MCF 10A (cell line): ENCODE measurements at regions not wholly inside any gene's neighbourhood (a gene's known extent, or its start where the extent isn't known, plus 50 kb on each side); places are given as distances from the start of the nearest gene placed in this dataset.

Experiments
- BruUV-seq: library from RNA; stranded (reverse); fragments of 400-500 nt; replicated peaks from 2 replicates; lab custom pipeline; 2021; lab: Mats Ljungman, UMichigan
- CTCF ChIA-PET: fragments of 300-600 bp; sonication (Branson Sonifier 250); formaldehyde crosslinking; extraction: SDS; loops from one replicate; lab custom pipeline; 2021; ENCODE audit warnings: antibody characterized with exemption, inconsistent platforms; lab: Yijun Ruan, JAX
- POLR2A ChIA-PET: fragments of 300-600, 350-650 bp; sonication (Branson Sonifier 250); formaldehyde crosslinking; extraction: SDS; loops from one replicate; lab custom pipeline; 2020; ENCODE audit warnings: antibody characterized with exemption, inconsistent platforms; lab: Yijun Ruan, JAX
- DNase-seq: peaks from one replicate; pipeline ENCODE4 v3.0.0-alpha.2; 2018; ENCODE audit not compliant: unreplicated experiment
- H3K27ac Mint-ChIP-seq: one replicate; pipeline ENCODE4 v1.8.0; 2022; ENCODE audit warnings: mild to moderate bottlenecking, low read depth, mixed read lengths; ENCODE audit not compliant: unreplicated experiment
- H3K27me3 Mint-ChIP-seq: one replicate; pipeline ENCODE4 v1.8.0; 2022; ENCODE audit warnings: mixed read lengths; ENCODE audit not compliant: insufficient read depth, unreplicated experiment
- H3K36me3 Mint-ChIP-seq: one replicate; pipeline ENCODE4 v1.8.0; 2022; ENCODE audit warnings: mild to moderate bottlenecking, moderate library complexity, mixed read lengths; ENCODE audit not compliant: insufficient read depth, unreplicated experiment
- H3K4me1 Mint-ChIP-seq: one replicate; pipeline ENCODE4 v1.8.0; 2022; ENCODE audit warnings: mixed read lengths; ENCODE audit not compliant: insufficient read depth, unreplicated experiment
- H3K4me3 Mint-ChIP-seq: one replicate; pipeline ENCODE4 v1.8.0; 2022; ENCODE audit warnings: mild to moderate bottlenecking, moderate library complexity, mixed read lengths; ENCODE audit not compliant: unreplicated experiment
- H3K9me3 Mint-ChIP-seq: one replicate; pipeline ENCODE4 v1.8.0; 2022; ENCODE audit warnings: mixed read lengths; ENCODE audit not compliant: unreplicated experiment
- intact Hi-C: fragments of 100-400 bp; cut with micrococcal nuclease; formaldehyde crosslinking; loops from 2 replicates; pipeline ENCODE4 v1.14.1; 2022
- TF ChIP-seq, protein P1 (sequence below): fragments of 200-600 bp; IDR thresholded peaks from one replicate; pipeline ENCODE4 v1.8.0; 2022; ENCODE audit warnings: antibody characterized with exemption, mild to moderate bottlenecking; ENCODE audit not compliant: unreplicated experiment

DNA sequence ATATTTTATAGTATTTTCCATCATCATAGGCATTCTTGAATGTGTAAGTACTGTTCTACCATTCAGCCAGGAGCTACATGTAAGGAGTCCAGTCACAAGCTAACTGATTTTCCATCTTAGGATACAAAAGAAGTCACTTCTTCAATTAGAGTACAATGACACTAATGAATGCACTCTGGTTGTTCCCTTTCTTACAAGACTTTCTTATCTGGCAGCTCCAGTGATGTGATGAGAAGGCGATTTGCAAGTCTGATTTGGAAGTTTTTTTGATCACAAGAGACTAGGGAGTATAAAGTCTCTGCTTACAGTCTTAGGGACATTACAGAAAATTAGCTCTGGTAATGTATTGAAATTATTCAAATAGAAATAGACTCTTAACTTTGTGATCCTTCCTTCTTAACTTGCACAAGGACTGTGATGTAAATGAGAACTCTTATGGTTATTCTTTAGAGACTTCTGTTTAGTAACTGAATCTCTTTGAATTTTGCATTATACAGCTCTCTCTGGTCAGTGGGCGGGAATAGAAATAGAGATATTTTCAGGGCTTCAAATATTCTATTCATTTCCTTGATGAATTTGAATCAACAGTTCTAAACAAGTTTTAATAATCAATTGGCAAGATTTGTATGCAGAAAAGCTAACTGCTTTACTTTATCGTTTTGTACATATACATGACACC, 130.4 kb upstream of the CDH6 start:
- Mint-ChIP-seq H3K9me3 (no peaks in the 10 kb centered on the region), H3K4me1 (no peaks in the 10 kb centered on the region), H3K27me3 (no peaks in the 10 kb centered on the region), H3K27ac (no peak overlapping the region), H3K4me3 (no peak overlapping the region), H3K36me3 (no peaks in the 10 kb centered on the region)
- TF ChIP-seq, protein P1, sequence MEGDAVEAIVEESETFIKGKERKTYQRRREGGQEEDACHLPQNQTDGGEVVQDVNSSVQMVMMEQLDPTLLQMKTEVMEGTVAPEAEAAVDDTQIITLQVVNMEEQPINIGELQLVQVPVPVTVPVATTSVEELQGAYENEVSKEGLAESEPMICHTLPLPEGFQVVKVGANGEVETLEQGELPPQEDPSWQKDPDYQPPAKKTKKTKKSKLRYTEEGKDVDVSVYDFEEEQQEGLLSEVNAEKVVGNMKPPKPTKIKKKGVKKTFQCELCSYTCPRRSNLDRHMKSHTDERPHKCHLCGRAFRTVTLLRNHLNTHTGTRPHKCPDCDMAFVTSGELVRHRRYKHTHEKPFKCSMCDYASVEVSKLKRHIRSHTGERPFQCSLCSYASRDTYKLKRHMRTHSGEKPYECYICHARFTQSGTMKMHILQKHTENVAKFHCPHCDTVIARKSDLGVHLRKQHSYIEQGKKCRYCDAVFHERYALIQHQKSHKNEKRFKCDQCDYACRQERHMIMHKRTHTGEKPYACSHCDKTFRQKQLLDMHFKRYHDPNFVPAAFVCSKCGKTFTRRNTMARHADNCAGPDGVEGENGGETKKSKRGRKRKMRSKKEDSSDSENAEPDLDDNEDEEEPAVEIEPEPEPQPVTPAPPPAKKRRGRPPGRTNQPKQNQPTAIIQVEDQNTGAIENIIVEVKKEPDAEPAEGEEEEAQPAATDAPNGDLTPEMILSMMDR, result no peak
- CTCF ChIA-PET, result interaction anchor here (1.2 kb wide), 1 partner anchor 169 kb away, joined by 4 read pairs; no protein-coding TSS in a partner anchor
- POLR2A ChIA-PET, result no interaction called here
- intact Hi-C loops, result no loop called here
- BruUV-seq, result no TSS peak
- DNase-seq, result no peak

DNA sequence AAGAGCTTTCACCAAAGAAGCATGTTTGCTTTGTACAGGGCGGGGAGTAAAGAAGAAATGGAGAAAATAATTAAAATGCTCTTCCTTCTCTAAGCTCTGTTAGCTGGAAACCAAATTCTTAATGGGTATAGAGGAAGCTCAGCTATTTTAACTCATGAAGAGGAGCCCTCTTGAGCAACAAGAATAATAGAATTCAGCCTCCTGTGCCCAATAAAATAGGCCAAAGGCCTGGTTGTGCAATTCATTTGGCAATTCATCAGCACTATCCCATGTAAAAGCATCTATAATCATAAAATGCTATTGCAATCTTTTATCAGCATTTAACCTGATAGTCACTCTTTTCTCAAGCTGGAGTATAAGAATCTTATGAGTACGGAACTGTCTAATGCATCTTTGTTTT, 133.6 kb upstream of the CDH6 start:
- CTCF ChIA-PET, result interaction anchor here (0.6 kb wide), 1 partner anchor 1232 kb away, joined by 3 read pairs; no protein-coding TSS in a partner anchor
- no peaks in the 10 kb centered on the region for H3K4me1 Mint-ChIP-seq

DNA sequence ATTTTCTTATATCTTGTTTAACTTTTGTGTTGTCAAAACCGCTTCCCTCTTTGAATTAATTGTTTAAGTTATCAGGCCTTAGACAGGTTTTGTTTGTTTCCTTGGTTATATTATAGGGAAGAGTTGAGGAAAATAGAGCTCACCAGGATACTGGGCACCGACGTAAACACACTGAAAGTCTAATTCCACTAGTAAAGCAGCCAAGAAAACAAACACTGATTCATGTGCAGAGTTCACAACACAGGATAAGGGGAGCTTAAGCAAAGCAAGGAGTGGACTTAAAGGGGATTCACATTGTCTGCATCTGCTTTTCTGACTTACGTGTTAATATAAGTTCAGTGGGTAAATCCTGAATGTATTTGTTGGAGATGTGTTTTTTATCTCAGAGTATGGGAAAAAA, 139.0 kb upstream of the CDH6 start:
- DNase-seq, result no peak
- no peaks in the 10 kb centered on the region for H3K9me3 Mint-ChIP-seq
- no peaks in the 10 kb centered on the region for H3K4me1 Mint-ChIP-seq
- ChIA-PET CTCF (no interaction called here), POLR2A (no interaction called here)
- TF ChIP-seq, protein P1, result no peak
- H3K36me3 Mint-ChIP-seq, result no peaks in the 10 kb centered on the region
- intact Hi-C loops, result no loop called here
- H3K27me3 Mint-ChIP-seq, result no peaks in the 10 kb centered on the region
- H3K4me3 Mint-ChIP-seq, result no peak overlapping the region
- no peak overlapping the region for H3K27ac Mint-ChIP-seq
- BruUV-seq, result no TSS peak

More for the DNA sequence above, 133.6 kb upstream of the CDH6 start:
- Mint-ChIP-seq H3K9me3 (no peaks in the 10 kb centered on the region), H3K27ac (no peak overlapping the region), H3K36me3 (no peaks in the 10 kb centered on the region), H3K4me3 (no peak overlapping the region), H3K27me3 (no peaks in the 10 kb centered on the region)
- TF ChIP-seq, protein P1, result no peak
- intact Hi-C loops, result no loop called here
- DNase-seq, result peak; percentile 28
- BruUV-seq, result no TSS peak
- POLR2A ChIA-PET, result no interaction called here

DNA sequence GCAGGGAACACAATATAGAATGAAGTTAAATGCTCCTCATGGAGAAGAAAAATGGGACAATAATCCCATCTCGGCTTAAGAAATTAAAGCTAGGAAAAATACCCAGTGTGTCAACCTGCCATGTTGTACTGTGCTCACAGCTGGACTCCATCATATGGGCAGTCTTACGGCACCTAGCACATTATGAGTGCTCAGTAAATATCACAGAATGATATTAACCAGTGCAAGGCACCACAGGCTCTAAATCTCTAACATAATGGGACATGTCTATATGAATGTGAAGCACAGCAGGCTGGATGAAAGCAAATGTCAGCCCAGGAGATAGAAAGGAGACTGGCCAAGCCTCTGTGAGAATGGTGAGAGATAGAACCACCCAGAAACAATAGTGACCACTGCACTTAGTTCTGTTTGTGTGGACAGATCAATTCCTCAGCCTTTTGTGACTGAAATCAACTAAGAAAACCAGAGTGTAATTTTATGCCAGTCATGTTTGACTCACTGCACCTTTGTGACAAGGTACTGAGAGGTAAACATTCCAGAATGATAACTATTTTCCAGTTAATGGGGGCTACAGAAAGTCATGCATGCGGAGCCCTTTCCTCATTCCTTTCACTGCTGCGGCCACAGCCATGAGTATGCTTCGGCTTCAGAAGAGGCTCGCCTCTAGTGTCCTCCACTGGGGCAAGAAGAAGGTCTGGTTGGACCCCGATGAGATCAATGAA, 140.4 kb upstream of the CDH6 start:
- DNase-seq, result no peak
- H3K4me3 Mint-ChIP-seq, result no peak overlapping the region
- intact Hi-C loops, result no loop called here
- H3K36me3 Mint-ChIP-seq, result no peaks in the 10 kb centered on the region
- ChIA-PET POLR2A (no interaction called here), CTCF (interaction anchor here (0.5 kb wide), 1 partner anchor 448 kb away, joined by 3 read pairs; no protein-coding TSS in a partner anchor)
- no peak overlapping the region for H3K27ac Mint-ChIP-seq
- H3K27me3 Mint-ChIP-seq, result no peaks in the 10 kb centered on the region
- no TSS peak for BruUV-seq
- no peaks in the 10 kb centered on the region for H3K9me3 Mint-ChIP-seq
- TF ChIP-seq, protein P1, result no peak
- H3K4me1 Mint-ChIP-seq, result peaks cover 6% of the 10 kb centered on the region
